HG02884 (cell line): ENCODE measurements at regions not wholly inside any gene's neighbourhood (a gene's known extent, or its start where the extent isn't known, plus 50 kb on each side); places are given as distances from the start of the nearest gene placed in this dataset.

ENCODE experiments used
- ATAC-seq: cut with Tn5 transposase; IDR thresholded peaks from one replicate; pipeline ENCODE4 v1.9.1; 2021; ENCODE audit warnings: mild to moderate bottlenecking, moderate library complexity; ENCODE audit not compliant: unreplicated experiment

- ATAC-seq: no peak
Measured at GRCh38 chr3:154776549-154777225, 303.4 kb upstream of the MME start.

- ATAC-seq: no peak
Measured at GRCh38 chr3:154775821-154776548, 304.1 kb upstream of the MME start.

- ATAC-seq: no peak
Measured at GRCh38 chr3:154766765-154767503, 313.2 kb upstream of the MME start.

GRCh38 chr3:154764856-154765640 lies 315.1 kb upstream of the MME start:
- no peak for ATAC-seq

GRCh38 chr3:154762486-154762885 lies 317.6 kb upstream of the MME start:
- ATAC-seq: no peak

- ATAC-seq: no peak
Measured at GRCh38 chr3:154759966-154760365, 320.2 kb upstream of the MME start.

- ATAC-seq: no peak
Measured at GRCh38 chr3:154758109-154758868, 321.8 kb upstream of the MME start.

- no peak for ATAC-seq
Measured at GRCh38 chr3:154753101-154753500, 323.1 kb upstream of the GPR149 start.

GRCh38 chr3:154749514-154749913 lies 319.5 kb upstream of the GPR149 start:
- no peak for ATAC-seq

GRCh38 chr3:154745929-154746328 lies 315.9 kb upstream of the GPR149 start:
- ATAC-seq: no peak

GRCh38 chr3:154745122-154745521 lies 315.1 kb upstream of the GPR149 start:
- no peak for ATAC-seq

GRCh38 chr3:154743418-154743817 lies 313.4 kb upstream of the GPR149 start:
- no peak for ATAC-seq

- ATAC-seq: no peak
Measured at GRCh38 chr3:154734468-154734867, 304.5 kb upstream of the GPR149 start.

- no peak for ATAC-seq
Measured at GRCh38 chr3:154730186-154730585, 300.2 kb upstream of the GPR149 start.

GRCh38 chr3:154729741-154730140 lies 299.8 kb upstream of the GPR149 start:
- ATAC-seq: no peak

GRCh38 chr3:154728285-154728684 lies 298.3 kb upstream of the GPR149 start:
- no peak for ATAC-seq

GRCh38 chr3:154720921-154721320 lies 290.9 kb upstream of the GPR149 start:
- ATAC-seq: no peak

- ATAC-seq: no peak
Measured at GRCh38 chr3:154718053-154718452, 288.1 kb upstream of the GPR149 start.

- ATAC-seq: no peak
Measured at GRCh38 chr3:154716170-154716569, 286.2 kb upstream of the GPR149 start.

GRCh38 chr3:154708554-154708953 lies 278.6 kb upstream of the GPR149 start:
- ATAC-seq: no peak
